Fibroblast of lung (primary cell): ENCODE measurements at regions not wholly inside any gene's neighbourhood (a gene's known extent, or its start where the extent isn't known, plus 50 kb on each side); places are given as distances from the start of the nearest gene placed in this dataset.
"Not testable (repeated sequence)": the region's sequence is repeated elsewhere in the genome, so short reads cannot be mapped to it uniquely, and the experiment has no call there.

Source experiments
- DNase-seq, 2 donors: peaks; one replicate each; pipeline versions ENCODE4 v3.0.0 to v3.0.0-alpha.2; 2010; ENCODE audit warnings: low read depth in 2 of 2
- H2AFZ ChIP-seq: 2 replicates; pipeline ENCODE4 v1.5.1; 2012; ENCODE audit warnings: low read length, control low read depth, inconsistent platforms
- H3K27ac ChIP-seq: 2 replicates; pipeline ENCODE4 v1.5.1; 2011; ENCODE audit warnings: low read length, control low read depth; ENCODE audit not compliant: insufficient read depth
- H3K27me3 ChIP-seq: 2 replicates; pipeline ENCODE4 v1.5.1; 2011; ENCODE audit warnings: mild to moderate bottlenecking, low read length; ENCODE audit not compliant: control insufficient read depth, insufficient read depth
- H3K36me3 ChIP-seq: 2 replicates; pipeline ENCODE4 v1.5.1; 2011; ENCODE audit warnings: low read length; ENCODE audit not compliant: control insufficient read depth, insufficient read depth
- H3K4me1 ChIP-seq: 2 replicates; pipeline ENCODE4 v1.5.1; 2011; ENCODE audit warnings: low read length; ENCODE audit not compliant: control insufficient read depth, insufficient read depth; ENCODE audit errors: extremely low read depth
- H3K4me2 ChIP-seq: 2 replicates; pipeline ENCODE4 v1.5.1; 2011; ENCODE audit warnings: low read length, control low read depth; ENCODE audit not compliant: insufficient read depth; ENCODE audit errors: extremely low read depth
- H3K4me3 ChIP-seq, 4 experiments: fragments of 200-600 bp in 1 of 4; sonication (generic) in 1 of 4; replicated peaks in 1 of 4; 2 replicates each; pipeline ENCODE4 v1.5.1; 2011 to 2016; ENCODE audit warnings: low read length in 4 of 4, low read depth in 3 of 4, mild to moderate bottlenecking in 3 of 4, control low read depth in 2 of 4, inconsistent platforms in 1 of 4, mixed read lengths in 1 of 4; ENCODE audit not compliant: insufficient read depth in 1 of 4; ENCODE audit errors: control extremely low read depth in 1 of 4
- H3K79me2 ChIP-seq: 2 replicates; pipeline ENCODE4 v1.5.1; 2012; ENCODE audit warnings: mild to moderate bottlenecking, low read length, inconsistent platforms; ENCODE audit not compliant: control insufficient read depth, insufficient read depth
- H3K9ac ChIP-seq: 2 replicates; pipeline ENCODE4 v1.5.1; 2011; ENCODE audit warnings: mild to moderate bottlenecking, low read length, control low read depth; ENCODE audit not compliant: insufficient read depth
- H3K9me3 ChIP-seq: 2 replicates; pipeline ENCODE4 v1.5.1; 2012; ENCODE audit warnings: low read depth, low read length; ENCODE audit not compliant: control insufficient read depth, insufficient read depth
- H4K20me1 ChIP-seq: 2 replicates; pipeline ENCODE4 v1.5.1; 2011; ENCODE audit warnings: low read length; ENCODE audit not compliant: control insufficient read depth, insufficient read depth; ENCODE audit errors: extremely low read depth
- CTCF ChIP-seq, 2 donors: IDR thresholded peaks in 1 of 2; conservative IDR thresholded peaks in 1 of 2; 1 replicate in 1 of 2; 2 replicates in 1 of 2; pipeline ENCODE4 v1.5.1; 2011 to 2012; ENCODE audit warnings: low read length in 2 of 2, control low read depth in 1 of 2, inconsistent platforms in 1 of 2, low read depth in 1 of 2, mild to moderate bottlenecking in 1 of 2
- EZH2 ChIP-seq: IDR thresholded peaks from 2 replicates; pipeline ENCODE4 v1.5.1; 2012; ENCODE audit warnings: low read length, control low read depth, mild to moderate bottlenecking; ENCODE audit errors: missing control alignments

- H3K27me3 ChIP-seq, result no peaks in the 10 kb centered on the region
- no peaks in the 10 kb centered on the region for H3K9me3 ChIP-seq
- no peaks in the 10 kb centered on the region for H3K36me3 ChIP-seq
- H2AFZ ChIP-seq, result no peak overlapping the region
- no peak for TF ChIP-seq CTCF (conservative IDR thresholded peaks at IDR 0.05 in 1 of 2, IDR thresholded peaks at IDR 0.05 in 1 of 2; ENCODE audit: low read depth in 1 of 2, low read length in 2 of 2)
- TF ChIP-seq EZH2, result no peak
- no peak overlapping the region for H3K4me3 ChIP-seq
- no peaks in the 10 kb centered on the region for H3K79me2 ChIP-seq
- H3K27ac ChIP-seq, result no peak overlapping the region
- no peaks in the 10 kb centered on the region for H4K20me1 ChIP-seq
- no peaks in the 10 kb centered on the region for H3K4me1 ChIP-seq
- H3K4me2 ChIP-seq, result no peak overlapping the region
- no peak for DNase-seq
- H3K9ac ChIP-seq, result no peak overlapping the region
These were observed 1058.7 kb upstream of the ACO1 start for GRCh38 chr9:31325778-31326177.

- not testable (repeated sequence) for H3K4me1 ChIP-seq, H3K36me3 ChIP-seq, H3K27ac ChIP-seq, H3K27me3 ChIP-seq, H3K9ac ChIP-seq, H3K4me2 ChIP-seq, H3K9me3 ChIP-seq, H3K79me2 ChIP-seq, DNase-seq, H4K20me1 ChIP-seq, H3K4me3 ChIP-seq, H2AFZ ChIP-seq
These were observed 1057.6 kb upstream of the ACO1 start for GRCh38 chr9:31326883-31327282.

GRCh38 chr9:31334837-31335528, 1049.5 kb upstream of the ACO1 start:
- Histone ChIP-seq H3K27me3 (no peaks in the 10 kb centered on the region), H3K9me3 (no peaks in the 10 kb centered on the region), H3K27ac (no peak overlapping the region), H3K4me1 (no peaks in the 10 kb centered on the region), H3K79me2 (no peaks in the 10 kb centered on the region), H3K4me2 (no peak overlapping the region), H3K9ac (no peak overlapping the region), H4K20me1 (no peaks in the 10 kb centered on the region), H3K4me3 (no peak overlapping the region), H2AFZ (no peak overlapping the region), H3K36me3 (no peaks in the 10 kb centered on the region)
- DNase-seq, result no peak
- TF ChIP-seq CTCF (conservative IDR thresholded peaks at IDR 0.05 in 1 of 2, IDR thresholded peaks at IDR 0.05 in 1 of 2; ENCODE audit: low read depth in 1 of 2, low read length in 2 of 2), result no peak
- no peak for TF ChIP-seq EZH2
